ES-I3 (cell line): ENCODE measurements at regions not wholly inside any gene's neighbourhood (a gene's known extent, or its start where the extent isn't known, plus 50 kb on each side); places are given as distances from the start of the nearest gene placed in this dataset.

ENCODE experiments used
- H3K36me3 ChIP-seq: 2 replicates; pipeline ENCODE4 v1.6.1; 2013; ENCODE audit warnings: mild to moderate bottlenecking, low read length, control low read depth, moderate library complexity; ENCODE audit not compliant: insufficient read depth
- H3K4me1 ChIP-seq: 2 replicates; pipeline ENCODE4 v1.6.1; 2013; ENCODE audit warnings: mild to moderate bottlenecking, control low read depth, low read length; ENCODE audit not compliant: insufficient read depth
- H3K9ac ChIP-seq: 2 replicates; pipeline ENCODE4 v1.6.1; 2013; ENCODE audit warnings: low read depth, mild to moderate bottlenecking, low read length, moderate library complexity
- H3K9me3 ChIP-seq: 2 replicates; pipeline ENCODE4 v1.6.1; 2013; ENCODE audit warnings: mild to moderate bottlenecking, low read length, moderate library complexity; ENCODE audit not compliant: control insufficient read depth, insufficient read depth

- no peak overlapping the region for H3K9ac ChIP-seq
- no peaks in the 10 kb centered on the region for H3K36me3 ChIP-seq
- H3K9me3 ChIP-seq = no peaks in the 10 kb centered on the region
- H3K4me1 ChIP-seq = peaks cover 8% of the 10 kb centered on the region; the same call in 1 of the 2 replicates
Observed at GRCh38 chr13:29955137-29955650, 104.8 kb upstream of the UBL3 start.

GRCh38 chr13:29954082-29955028 lies 103.9 kb upstream of the UBL3 start:
- Histone ChIP-seq H3K4me1 (peaks cover 8% of the 10 kb centered on the region; the same call in 1 of the 2 replicates), H3K9me3 (no peaks in the 10 kb centered on the region), H3K36me3 (no peaks in the 10 kb centered on the region), H3K9ac (no peak overlapping the region)

- Histone ChIP-seq H3K9me3 (no peaks in the 10 kb centered on the region), H3K4me1 (0 out of 2 replicates have a peak, but pooled peaks cover 5% of the 10 kb centered on the region), H3K9ac (no peak overlapping the region), H3K36me3 (no peaks in the 10 kb centered on the region)
Observed at GRCh38 chr13:29953542-29953941, 103.1 kb upstream of the UBL3 start.

GRCh38 chr13:29952245-29952644 lies 101.8 kb upstream of the UBL3 start:
- Histone ChIP-seq H3K9me3 (no peaks in the 10 kb centered on the region), H3K36me3 (no peaks in the 10 kb centered on the region), H3K4me1 (0 out of 2 replicates have a peak, but pooled peaks cover 5% of the 10 kb centered on the region)

GRCh38 chr13:29948791-29949190 lies 98.4 kb upstream of the UBL3 start:
- H3K9ac ChIP-seq = no peak overlapping the region
- no peaks in the 10 kb centered on the region for H3K9me3 ChIP-seq
- H3K36me3 ChIP-seq = no peaks in the 10 kb centered on the region
- no peaks in the 10 kb centered on the region for H3K4me1 ChIP-seq

More at GRCh38 chr13:29952245-29952644, 101.8 kb upstream of the UBL3 start:
- no peak overlapping the region for H3K9ac ChIP-seq

- Histone ChIP-seq H3K9ac (no peak overlapping the region), H3K36me3 (no peaks in the 10 kb centered on the region), H3K9me3 (no peaks in the 10 kb centered on the region), H3K4me1 (peaks cover under 1% of the 10 kb centered on the region; the same call in 1 of the 2 replicates)
Observed at GRCh38 chr13:29948244-29948643, 97.8 kb upstream of the UBL3 start.

GRCh38 chr13:29947839-29948238 lies 97.4 kb upstream of the UBL3 start:
- H3K9ac ChIP-seq = no peak overlapping the region
- H3K36me3 ChIP-seq = no peaks in the 10 kb centered on the region
- no peaks in the 10 kb centered on the region for H3K9me3 ChIP-seq
- peaks cover 4% of the 10 kb centered on the region; the same call in 1 of the 2 replicates for H3K4me1 ChIP-seq

- no peaks in the 10 kb centered on the region for H3K36me3 ChIP-seq
Observed at GRCh38 chr13:29946093-29946492, 95.7 kb upstream of the UBL3 start.

GRCh38 chr13:29943686-29944085 lies 93.3 kb upstream of the UBL3 start:
- Histone ChIP-seq H3K4me1 (peaks cover 12% of the 10 kb centered on the region; the same call in 1 of the 2 replicates), H3K36me3 (no peaks in the 10 kb centered on the region), H3K9me3 (no peaks in the 10 kb centered on the region), H3K9ac (no peak overlapping the region)

More at GRCh38 chr13:29946093-29946492, 95.7 kb upstream of the UBL3 start:
- Histone ChIP-seq H3K9me3 (no peaks in the 10 kb centered on the region), H3K4me1 (peaks cover 8% of the 10 kb centered on the region; the same call in 1 of the 2 replicates), H3K9ac (no peak overlapping the region)

- H3K9me3 ChIP-seq = no peaks in the 10 kb centered on the region
- no peak overlapping the region for H3K9ac ChIP-seq
- peaks cover 12% of the 10 kb centered on the region; the same call in 1 of the 2 replicates for H3K4me1 ChIP-seq
- H3K36me3 ChIP-seq = no peaks in the 10 kb centered on the region
Observed at GRCh38 chr13:29943273-29943672, 92.9 kb upstream of the UBL3 start.

GRCh38 chr13:29940715-29941114 lies 90.3 kb upstream of the UBL3 start:
- H3K9me3 ChIP-seq = no peaks in the 10 kb centered on the region
- H3K4me1 ChIP-seq = peaks cover 14% of the 10 kb centered on the region; the same call in 1 of the 2 replicates
- no peaks in the 10 kb centered on the region for H3K36me3 ChIP-seq
- H3K9ac ChIP-seq = no peak overlapping the region

GRCh38 chr13:29939158-29939557 lies 88.7 kb upstream of the UBL3 start:
- H3K36me3 ChIP-seq = no peaks in the 10 kb centered on the region
- H3K9me3 ChIP-seq = no peaks in the 10 kb centered on the region
- H3K9ac ChIP-seq = no peak overlapping the region
- peaks cover 17% of the 10 kb centered on the region; the same call in 1 of the 2 replicates for H3K4me1 ChIP-seq

- H3K4me1 ChIP-seq = peaks cover 12% of the 10 kb centered on the region; the same call in 1 of the 2 replicates
- no peaks in the 10 kb centered on the region for H3K36me3 ChIP-seq
Observed at GRCh38 chr13:29937841-29938240, 87.4 kb upstream of the UBL3 start.

GRCh38 chr13:29937379-29937778 lies 87.0 kb upstream of the UBL3 start:
- Histone ChIP-seq H3K9me3 (no peaks in the 10 kb centered on the region), H3K4me1 (peaks cover 8% of the 10 kb centered on the region; the same call in 1 of the 2 replicates), H3K9ac (no peak overlapping the region), H3K36me3 (no peaks in the 10 kb centered on the region)

More at GRCh38 chr13:29937841-29938240, 87.4 kb upstream of the UBL3 start:
- no peaks in the 10 kb centered on the region for H3K9me3 ChIP-seq
- no peak overlapping the region for H3K9ac ChIP-seq
